Lower leg skin (tissue), 4 donors: ENCODE measurements at regions not wholly inside any gene's neighbourhood (a gene's known extent, or its start where the extent isn't known, plus 50 kb on each side); places are given as distances from the start of the nearest gene placed in this dataset.

Experiments
- DNase-seq, 2 donors: peaks; one replicate each; pipeline ENCODE4 v3.0.0-alpha.2; 2019; ENCODE audit warnings: low spot score in 2 of 2
- H3K4me3 ChIP-seq: fragments of 200-600 bp; sonication (generic); 2 replicates; pipeline ENCODE4 v1.5.1; 2017; ENCODE audit warnings: mild to moderate bottlenecking, low read depth; ENCODE audit not compliant: poor library complexity, severe bottlenecking
- CTCF ChIP-seq, 3 donors: fragments of 450-650 bp; IDR thresholded peaks; one replicate each; pipeline ENCODE4 v1.5.1; 2016; ENCODE audit warnings: antibody characterized with exemption in 3 of 3, mild to moderate bottlenecking in 3 of 3, moderate library complexity in 2 of 3
- POLR2A ChIP-seq, 2 donors: fragments of 450-650 bp; IDR thresholded peaks; one replicate each; pipeline ENCODE4 v1.6.1; 2016 to 2017; ENCODE audit warnings: antibody characterized with exemption in 2 of 2, mild to moderate bottlenecking in 1 of 2, moderate library complexity in 1 of 2
- WGBS, 2 donors: methylation state at CpG; one replicate each; pipeline ENCODE4 v1.1.5; 2018; 5-methylcytosine and 5-hydroxymethylcytosine counted together
- intact Hi-C: fragments of 100-400 bp; cut with DNase I; formaldehyde crosslinking; loops from one replicate; pipeline ENCODE4 v1.15.0; 2023; ENCODE audit warnings: low total_unique reads

GRCh38 chr19:30754162-30754561 lies 382.0 kb downstream of the ZNF536 start:
- 75 to 100% methylated on average over 1 of the region's 1 CpG for WGBS, 2 donors
- TF ChIP-seq CTCF (IDR thresholded peaks at IDR 0.05) (no peak), POLR2A (IDR thresholded peaks at IDR 0.05) (no peak)
- no peak for DNase-seq
- H3K4me3 ChIP-seq: no peak overlapping the region
- intact Hi-C loops: no loop called here

GRCh38 chr19:30752876-30753275 lies 380.7 kb downstream of the ZNF536 start:
- 73 to 76% methylated on average over 3 of the region's 3 CpGs for WGBS, 2 donors
- no peak overlapping the region for H3K4me3 ChIP-seq
- intact Hi-C loops: no loop called here
- TF ChIP-seq CTCF (IDR thresholded peaks at IDR 0.05) (no peak), POLR2A (IDR thresholded peaks at IDR 0.05) (no peak)
- no peak for DNase-seq

GRCh38 chr19:30752201-30752600 lies 380.0 kb downstream of the ZNF536 start:
- no peak overlapping the region for H3K4me3 ChIP-seq
- TF ChIP-seq POLR2A (IDR thresholded peaks at IDR 0.05) (no peak), CTCF (IDR thresholded peaks at IDR 0.05) (no peak)
- no peak for DNase-seq
- intact Hi-C loops: no loop called here
- WGBS, 2 donors: 90 to 91% methylated on average over 6 of the region's 6 CpGs

- no peak for DNase-seq
- intact Hi-C loops: no loop called here
- H3K4me3 ChIP-seq: no peak overlapping the region
- 86 to 92% methylated on average over 4 of the region's 4 CpGs for WGBS, 2 donors
- TF ChIP-seq POLR2A (IDR thresholded peaks at IDR 0.05) (no peak), CTCF (IDR thresholded peaks at IDR 0.05) (no peak)
Measured at GRCh38 chr19:30745476-30745985, 373.3 kb downstream of the ZNF536 start.

GRCh38 chr19:30744741-30745475 lies 372.7 kb downstream of the ZNF536 start:
- 85 to 95% methylated on average over 9 of the region's 9 CpGs for WGBS, 2 donors
- intact Hi-C loops: no loop called here
- no peak for DNase-seq
- TF ChIP-seq POLR2A (IDR thresholded peaks at IDR 0.05): no peak
- no peak overlapping the region for H3K4me3 ChIP-seq

GRCh38 chr19:30743702-30744101 lies 371.5 kb downstream of the ZNF536 start:
- 82 to 84% methylated on average over 5 of the region's 5 CpGs for WGBS, 2 donors
- intact Hi-C loops: no loop called here
- TF ChIP-seq POLR2A (IDR thresholded peaks at IDR 0.05) (no peak), CTCF (IDR thresholded peaks at IDR 0.05) (no peak)
- DNase-seq: no peak
- no peak overlapping the region for H3K4me3 ChIP-seq
